GM18858 (cell line): ENCODE measurements at regions not wholly inside any gene's neighbourhood (a gene's known extent, or its start where the extent isn't known, plus 50 kb on each side); places are given as distances from the start of the nearest gene placed in this dataset.
"Not testable (repeated sequence)": the region's sequence is repeated elsewhere in the genome, so short reads cannot be mapped to it uniquely, and the experiment has no call there.

Source experiments
- ATAC-seq: cut with Tn5 transposase; IDR thresholded peaks from one replicate; pipeline ENCODE4 v1.9.1; 2021; ENCODE audit not compliant: unreplicated experiment

GRCh38 chr10:108072466-108072865 lies 908.0 kb upstream of the SORCS1 start:
- no peak for ATAC-seq

- ATAC-seq: no peak
These were observed 906.3 kb upstream of the SORCS1 start for GRCh38 chr10:108070789-108071188.

GRCh38 chr10:108069096-108069495 lies 904.6 kb upstream of the SORCS1 start:
- ATAC-seq: no peak

- ATAC-seq: no peak
These were observed 900.3 kb upstream of the SORCS1 start for GRCh38 chr10:108064746-108065260.

GRCh38 chr10:108060246-108060645 lies 895.7 kb upstream of the SORCS1 start:
- ATAC-seq: no peak

GRCh38 chr10:108055506-108055905 lies 891.0 kb upstream of the SORCS1 start:
- no peak for ATAC-seq

- no peak for ATAC-seq
These were observed 888.5 kb upstream of the SORCS1 start for GRCh38 chr10:108052981-108053380.

GRCh38 chr10:108051218-108051617 lies 886.7 kb upstream of the SORCS1 start:
- no peak for ATAC-seq

- no peak for ATAC-seq
These were observed 886.1 kb upstream of the SORCS1 start for GRCh38 chr10:108050626-108051025.

GRCh38 chr10:108049668-108050067 lies 885.2 kb upstream of the SORCS1 start:
- no peak for ATAC-seq

- no peak for ATAC-seq
These were observed 884.4 kb upstream of the SORCS1 start for GRCh38 chr10:108048898-108049297.

- ATAC-seq: no peak
These were observed 875.5 kb upstream of the SORCS1 start for GRCh38 chr10:108039821-108040584.

- ATAC-seq: no peak
These were observed 872.6 kb upstream of the SORCS1 start for GRCh38 chr10:108037061-108037460.

GRCh38 chr10:108036265-108036664 lies 871.8 kb upstream of the SORCS1 start:
- no peak for ATAC-seq

GRCh38 chr10:108034829-108035228 lies 870.3 kb upstream of the SORCS1 start:
- ATAC-seq: no peak

- ATAC-seq: not testable (repeated sequence)
These were observed 869.0 kb upstream of the SORCS1 start for GRCh38 chr10:108033518-108033917.

GRCh38 chr10:108031505-108031904 lies 867.0 kb upstream of the SORCS1 start:
- ATAC-seq: no peak

GRCh38 chr10:108014902-108015177 lies 850.3 kb upstream of the SORCS1 start:
- ATAC-seq: peak; percentile 93

- peak; percentile 47 for ATAC-seq
These were observed 849.8 kb upstream of the SORCS1 start for GRCh38 chr10:108014145-108014901.

GRCh38 chr10:108005627-108006026 lies 841.1 kb upstream of the SORCS1 start:
- no peak for ATAC-seq

GRCh38 chr10:108003576-108003975 lies 839.1 kb upstream of the SORCS1 start:
- no peak for ATAC-seq

GRCh38 chr10:108003061-108003460 lies 838.6 kb upstream of the SORCS1 start:
- ATAC-seq: no peak
